ENCODE measurements at regions not wholly inside any gene's neighbourhood (a gene's known extent, or its start where the extent isn't known, plus 50 kb on each side); places are given as distances from the start of the nearest gene placed in this dataset.
A peak's percentile ranks its signal among the peaks of the same experiment; 100 is the strongest.

- no peak for DNase-seq
Observed at GRCh38 chr15:77557564-77557963, 75.1 kb downstream of the LINGO1 start.

- no peak for DNase-seq
Observed at GRCh38 chr15:77557144-77557543, 75.6 kb downstream of the LINGO1 start.

GRCh38 chr15:77556622-77557021 lies 76.1 kb downstream of the LINGO1 start:
- DNase-seq: no peak

GRCh38 chr15:77555232-77555631 lies 77.5 kb downstream of the LINGO1 start:
- DNase-seq: no peak

GRCh38 chr15:77554306-77555080 lies 78.2 kb downstream of the LINGO1 start:
- DNase-seq: no peak

- no peak for DNase-seq
Observed at GRCh38 chr15:77553695-77554094, 79.0 kb downstream of the LINGO1 start.

- DNase-seq: no peak
Observed at GRCh38 chr15:77553257-77553656, 79.5 kb downstream of the LINGO1 start.

- no peak for DNase-seq
Observed at GRCh38 chr15:77552066-77552465, 80.6 kb downstream of the LINGO1 start.

GRCh38 chr15:77550301-77551251 lies 82.1 kb downstream of the LINGO1 start:
- no peak for DNase-seq

GRCh38 chr15:77549576-77550288 lies 83.0 kb downstream of the LINGO1 start:
- no peak for DNase-seq

GRCh38 chr15:77548589-77549557 lies 83.8 kb downstream of the LINGO1 start:
- peak; percentile 10 for DNase-seq

GRCh38 chr15:77547801-77548588 lies 84.7 kb downstream of the LINGO1 start:
- DNase-seq: peak; percentile 22

GRCh38 chr15:77546870-77547269 lies 85.8 kb downstream of the LINGO1 start:
- DNase-seq: no peak

- DNase-seq: peak; percentile 61
Observed at GRCh38 chr15:77546050-77546501, 86.6 kb downstream of the LINGO1 start.

- no peak for DNase-seq
Observed at GRCh38 chr15:77545058-77545457, 87.7 kb downstream of the LINGO1 start.

GRCh38 chr15:77544162-77544561 lies 88.5 kb downstream of the LINGO1 start:
- no peak for DNase-seq

GRCh38 chr15:77543159-77543882 lies 89.4 kb downstream of the LINGO1 start:
- peak; percentile 67 for DNase-seq

- DNase-seq: no peak
Observed at GRCh38 chr15:77542491-77543001, 90.2 kb downstream of the LINGO1 start.

GRCh38 chr15:77541421-77542181 lies 91.1 kb downstream of the LINGO1 start:
- no peak for DNase-seq
